OCI-LY7 (cell line): ENCODE measurements at regions not wholly inside any gene's neighbourhood (a gene's known extent, or its start where the extent isn't known, plus 50 kb on each side); places are given as distances from the start of the nearest gene placed in this dataset.

Source experiments
- BruUV-seq: library from RNA; stranded (reverse); fragments of 400-500 nt; replicated peaks from 2 replicates; lab custom pipeline; 2021; lab: Mats Ljungman, UMichigan
- CTCF ChIA-PET: fragments of 300-600 bp; sonication (Branson Sonifier 250); formaldehyde crosslinking; loops from one replicate; lab custom pipeline; 2022; ENCODE audit warnings: antibody characterized with exemption; ENCODE audit not compliant: unreplicated experiment; lab: Charles Lee
- POLR2A ChIA-PET: fragments of 300-600 bp; sonication (Branson Sonifier 250); formaldehyde crosslinking; loops from one replicate; lab custom pipeline; 2022; ENCODE audit warnings: antibody characterized with exemption; lab: Charles Lee
- DNase-seq: peaks from one replicate; pipeline ENCODE4 v3.0.0-alpha.2; 2015; ENCODE audit warnings: low spot score
- H2AFZ ChIP-seq: fragments of 200-600 bp; sonication (generic), shearing (Covaris generic); 2 replicates; pipeline ENCODE4 v1.6.1; 2014; ENCODE audit warnings: mild to moderate bottlenecking, antibody characterized with exemption, low read length, moderate library complexity
- H3K27ac ChIP-seq: fragments of 200-600 bp; sonication (generic); 2 replicates; pipeline ENCODE4 v1.5.1; 2014; ENCODE audit warnings: mixed run types, low read depth, mild to moderate bottlenecking, moderate library complexity, low read length, inconsistent platforms; ENCODE audit not compliant: poor library complexity, severe bottlenecking
- H3K36me3 ChIP-seq: fragments of 200-600 bp; sonication (generic); 2 replicates; pipeline ENCODE4 v1.6.1; 2014; ENCODE audit warnings: mild to moderate bottlenecking, antibody characterized with exemption, low read length, moderate library complexity, mixed read lengths; ENCODE audit not compliant: insufficient read depth
- H3K4me1 ChIP-seq: fragments of 200-600 bp; sonication (generic); 2 replicates; pipeline ENCODE4 v1.5.1; 2014; ENCODE audit warnings: mild to moderate bottlenecking, low read length; ENCODE audit not compliant: insufficient read depth, poor library complexity, severe bottlenecking
- H3K4me2 ChIP-seq: fragments of 200-600 bp; sonication (generic); 2 replicates; pipeline ENCODE4 v1.6.1; 2014; ENCODE audit warnings: mild to moderate bottlenecking, low read length
- H3K4me3 ChIP-seq: fragments of 200-600 bp; sonication (generic); 2 replicates; pipeline ENCODE4 v1.5.1; 2014; ENCODE audit warnings: mild to moderate bottlenecking, low read depth, low read length; ENCODE audit not compliant: poor library complexity, severe bottlenecking
- H3K79me2 ChIP-seq: fragments of 200-600 bp; sonication (generic); 2 replicates; pipeline ENCODE4 v1.6.1; 2016; ENCODE audit warnings: low read depth, mild to moderate bottlenecking, low read length, moderate library complexity, mixed read lengths; ENCODE audit not compliant: insufficient read depth
- H3K9me2 ChIP-seq: fragments of 200-600 bp; sonication (generic); 2 replicates; pipeline ENCODE4 v1.6.1; 2016; ENCODE audit warnings: mild to moderate bottlenecking, low read length, mixed read lengths; ENCODE audit not compliant: insufficient read depth
- H3K9me3 ChIP-seq: fragments of 200-600 bp; sonication (generic); 2 replicates; pipeline ENCODE4 v1.6.1; 2014; ENCODE audit warnings: mild to moderate bottlenecking, mixed run types, low read length, mixed read lengths
- H4K20me1 ChIP-seq: fragments of 200-600 bp; sonication (generic); 2 replicates; pipeline ENCODE4 v1.6.1; 2014; ENCODE audit warnings: mild to moderate bottlenecking, antibody characterized with exemption, low read length, moderate library complexity, mixed read lengths; ENCODE audit not compliant: insufficient read depth
- CTCF ChIP-seq: fragments of 200-600 bp; sonication (generic); conservative IDR thresholded peaks from 2 replicates; pipeline ENCODE4 v1.5.1; 2014; ENCODE audit warnings: mild to moderate bottlenecking, antibody characterized with exemption, low read length, moderate library complexity, mixed read lengths
- EZH2phosphoT487 ChIP-seq: fragments of 200-600 bp; sonication (generic); IDR thresholded peaks from 2 replicates; pipeline ENCODE4 v1.6.1; 2018; ENCODE audit warnings: low read depth, borderline replicate concordance, mild to moderate bottlenecking, mixed run types, antibody characterized with exemption, low read length, moderate library complexity, mixed read lengths
- intact Hi-C: fragments of 100-400 bp; cut with micrococcal nuclease; formaldehyde crosslinking; loops from one replicate; pipeline ENCODE4 v1.10.0; 2022; ENCODE audit not compliant: unreplicated experiment

GRCh38 chr2:220220009-220220408 lies 592.6 kb downstream of the SLC4A3 start:
- Histone ChIP-seq H3K4me1 (no peaks in the 10 kb centered on the region), H4K20me1 (no peaks in the 10 kb centered on the region), H2AFZ (no peak overlapping the region), H3K9me2 (no peaks in the 10 kb centered on the region), H3K9me3 (no peaks in the 10 kb centered on the region), H3K27ac (no peak overlapping the region), H3K36me3 (no peaks in the 10 kb centered on the region), H3K4me3 (no peak overlapping the region), H3K79me2 (no peaks in the 10 kb centered on the region), H3K4me2 (no peak overlapping the region)
- TF ChIP-seq CTCF (no peak), EZH2phosphoT487 (no peak)
- ChIA-PET CTCF (no interaction called here), POLR2A (interaction anchor here (0.6 kb wide), 1 partner anchor 149 kb away, joined by 3 read pairs; no protein-coding TSS in a partner anchor)
- DNase-seq: no peak
- no TSS peak for BruUV-seq
- intact Hi-C loops: no loop called here

- ChIA-PET POLR2A (no interaction called here), CTCF (no interaction called here)
- Histone ChIP-seq H3K9me3 (no peaks in the 10 kb centered on the region), H3K4me2 (no peak overlapping the region), H4K20me1 (no peaks in the 10 kb centered on the region), H3K4me1 (no peaks in the 10 kb centered on the region), H3K9me2 (no peaks in the 10 kb centered on the region), H3K4me3 (no peak overlapping the region), H2AFZ (no peak overlapping the region), H3K79me2 (no peaks in the 10 kb centered on the region), H3K36me3 (no peaks in the 10 kb centered on the region), H3K27ac (no peak overlapping the region)
- DNase-seq: no peak
- BruUV-seq: no TSS peak
- intact Hi-C loops: no loop called here
- no peak for TF ChIP-seq EZH2phosphoT487
- TF ChIP-seq CTCF: no peak
These were observed 594.6 kb downstream of the SLC4A3 start for GRCh38 chr2:220221992-220222391.

GRCh38 chr2:220224691-220225543 lies 597.5 kb downstream of the SLC4A3 start:
- H3K4me2 ChIP-seq: no peak overlapping the region
- no peaks in the 10 kb centered on the region for H4K20me1 ChIP-seq

More at GRCh38 chr2:220224691-220225543, 597.5 kb downstream of the SLC4A3 start:
- no peak for TF ChIP-seq EZH2phosphoT487
- no peak for DNase-seq
- Histone ChIP-seq H3K9me2 (no peaks in the 10 kb centered on the region), H3K36me3 (no peaks in the 10 kb centered on the region), H2AFZ (no peak overlapping the region), H3K9me3 (no peaks in the 10 kb centered on the region), H3K4me3 (no peak overlapping the region), H3K79me2 (no peaks in the 10 kb centered on the region), H3K4me1 (no peaks in the 10 kb centered on the region), H3K27ac (no peak overlapping the region)
- ChIA-PET POLR2A (no interaction called here), CTCF (no interaction called here)
- intact Hi-C loops: no loop called here
- no TSS peak for BruUV-seq
